HepG2 (cell line): ENCODE measurements at regions not wholly inside any gene's neighbourhood (a gene's known extent, or its start where the extent isn't known, plus 50 kb on each side); places are given as distances from the start of the nearest gene placed in this dataset.
A peak's percentile ranks its signal among the peaks of the same experiment; 100 is the strongest.

Experiments used
- HNRNPH1 ChIP-seq: fragments of 200-400 bp; formaldehyde crosslinking; optimal IDR thresholded peaks from 2 replicates; pipeline ENCODE3; 2017; ENCODE audit warnings: mild to moderate bottlenecking, low read depth, low read length
- NR1H2 ChIP-seq: sonication (generic); formaldehyde crosslinking; IDR thresholded peaks from 2 replicates; pipeline ENCODE4 v1.8.1; 2022; ENCODE audit warnings: low read depth, missing genetic modification reagents, borderline replicate concordance
- NR3C1 ChIP-seq: sonication (generic); formaldehyde crosslinking; IDR thresholded peaks from 2 replicates; pipeline ENCODE4 v1.4.0; 2020; ENCODE audit warnings: missing genetic modification reagents
- SMC3 ChIP-seq: IDR thresholded peaks from 2 replicates; pipeline ENCODE4 v1.6.1; 2011; ENCODE audit warnings: low read length, improper control_type of control experiment
- ZNF235 ChIP-seq: sonication (generic); formaldehyde crosslinking; IDR thresholded peaks from 2 replicates; pipeline ENCODE4 v1.8.1; 2023; ENCODE audit warnings: mild to moderate bottlenecking, missing genetic modification reagents, borderline replicate concordance
- ZNF383 ChIP-seq: sonication (generic); formaldehyde crosslinking; IDR thresholded peaks from 2 replicates; pipeline ENCODE4 v1.4.0; 2020; ENCODE audit warnings: missing genetic modification reagents, mild to moderate bottlenecking, borderline replicate concordance
- TF ChIP-seq, protein P1 (sequence below), 2 experiments: sonication (generic) in 1 of 2; formaldehyde crosslinking in 1 of 2; IDR thresholded peaks; 2 replicates each; pipeline versions ENCODE4 v1.4.0 to v1.6.1; 2016 to 2020; ENCODE audit warnings: borderline replicate concordance in 1 of 2, low read depth in 1 of 2, mild to moderate bottlenecking in 1 of 2, missing genetic modification reagents in 1 of 2
- TF ChIP-seq, protein P2 (sequence below): IDR thresholded peaks from 2 replicates; pipeline ENCODE4 v1.6.1; 2016
- TF ChIP-seq, protein P3 (sequence below): sonication (generic); formaldehyde crosslinking; conservative IDR thresholded peaks from 2 replicates; pipeline ENCODE4 v1.8.0; 2022; ENCODE audit warnings: mild to moderate bottlenecking, moderate library complexity, missing genetic modification reagents

DNA sequence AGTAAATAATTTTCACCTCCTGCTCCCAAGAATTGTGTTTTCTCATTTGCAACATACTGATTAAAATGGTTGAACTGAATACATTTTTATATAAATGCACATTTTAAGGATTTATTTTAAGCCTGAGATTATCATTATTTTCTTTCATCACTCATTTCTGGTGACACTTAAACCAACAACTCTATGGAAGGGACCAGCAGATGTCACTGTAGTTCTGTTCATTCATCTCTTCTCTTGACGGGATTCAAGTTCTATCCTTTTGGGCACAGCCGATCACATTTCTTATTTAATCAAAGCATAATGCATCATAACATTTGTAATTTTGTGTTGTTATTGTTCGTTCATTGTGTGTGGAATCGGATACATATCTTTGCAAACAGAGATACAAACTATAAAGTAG lies 417.9 kb downstream of the HRH4 start (continued):
- TF ChIP-seq, protein P1, sequence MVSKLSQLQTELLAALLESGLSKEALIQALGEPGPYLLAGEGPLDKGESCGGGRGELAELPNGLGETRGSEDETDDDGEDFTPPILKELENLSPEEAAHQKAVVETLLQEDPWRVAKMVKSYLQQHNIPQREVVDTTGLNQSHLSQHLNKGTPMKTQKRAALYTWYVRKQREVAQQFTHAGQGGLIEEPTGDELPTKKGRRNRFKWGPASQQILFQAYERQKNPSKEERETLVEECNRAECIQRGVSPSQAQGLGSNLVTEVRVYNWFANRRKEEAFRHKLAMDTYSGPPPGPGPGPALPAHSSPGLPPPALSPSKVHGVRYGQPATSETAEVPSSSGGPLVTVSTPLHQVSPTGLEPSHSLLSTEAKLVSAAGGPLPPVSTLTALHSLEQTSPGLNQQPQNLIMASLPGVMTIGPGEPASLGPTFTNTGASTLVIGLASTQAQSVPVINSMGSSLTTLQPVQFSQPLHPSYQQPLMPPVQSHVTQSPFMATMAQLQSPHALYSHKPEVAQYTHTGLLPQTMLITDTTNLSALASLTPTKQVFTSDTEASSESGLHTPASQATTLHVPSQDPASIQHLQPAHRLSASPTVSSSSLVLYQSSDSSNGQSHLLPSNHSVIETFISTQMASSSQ (IDR thresholded peaks at IDR 0.05; ENCODE audit: low read depth) = no peak
- TF ChIP-seq, protein P1 (CRISPR knock-in tag; IDR thresholded peaks at IDR 0.05; ENCODE audit: borderline replicate concordance) = no peak
- TF ChIP-seq ZNF235 (CRISPR knock-in tag) = no peak
- TF ChIP-seq NR3C1 (CRISPR knock-in tag) = no peak
- no peak for TF ChIP-seq NR1H2 (CRISPR knock-in tag)
- TF ChIP-seq, protein P2, sequence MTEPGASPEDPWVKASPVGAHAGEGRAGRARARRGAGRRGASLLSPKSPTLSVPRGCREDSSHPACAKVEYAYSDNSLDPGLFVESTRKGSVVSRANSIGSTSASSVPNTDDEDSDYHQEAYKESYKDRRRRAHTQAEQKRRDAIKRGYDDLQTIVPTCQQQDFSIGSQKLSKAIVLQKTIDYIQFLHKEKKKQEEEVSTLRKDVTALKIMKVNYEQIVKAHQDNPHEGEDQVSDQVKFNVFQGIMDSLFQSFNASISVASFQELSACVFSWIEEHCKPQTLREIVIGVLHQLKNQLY (CRISPR knock-in tag) = no peak
- 0 out of 2 replicates have a peak, but pooled peaks have one; percentile 5 for TF ChIP-seq SMC3
- TF ChIP-seq HNRNPH1 = no peak
- TF ChIP-seq ZNF383 (CRISPR knock-in tag) = no peak
- TF ChIP-seq, protein P3, sequence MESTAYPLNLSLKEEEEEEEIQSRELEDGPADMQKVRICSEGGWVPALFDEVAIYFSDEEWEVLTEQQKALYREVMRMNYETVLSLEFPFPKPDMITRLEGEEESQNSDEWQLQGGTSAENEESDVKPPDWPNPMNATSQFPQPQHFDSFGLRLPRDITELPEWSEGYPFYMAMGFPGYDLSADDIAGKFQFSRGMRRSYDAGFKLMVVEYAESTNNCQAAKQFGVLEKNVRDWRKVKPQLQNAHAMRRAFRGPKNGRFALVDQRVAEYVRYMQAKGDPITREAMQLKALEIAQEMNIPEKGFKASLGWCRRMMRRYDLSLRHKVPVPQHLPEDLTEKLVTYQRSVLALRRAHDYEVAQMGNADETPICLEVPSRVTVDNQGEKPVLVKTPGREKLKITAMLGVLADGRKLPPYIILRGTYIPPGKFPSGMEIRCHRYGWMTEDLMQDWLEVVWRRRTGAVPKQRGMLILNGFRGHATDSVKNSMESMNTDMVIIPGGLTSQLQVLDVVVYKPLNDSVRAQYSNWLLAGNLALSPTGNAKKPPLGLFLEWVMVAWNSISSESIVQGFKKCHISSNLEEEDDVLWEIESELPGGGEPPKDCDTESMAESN = no peak
